RKO (cell line): ENCODE measurements at regions not wholly inside any gene's neighbourhood (a gene's known extent, or its start where the extent isn't known, plus 50 kb on each side); places are given as distances from the start of the nearest gene placed in this dataset.
"Not testable (repeated sequence)": the region's sequence is repeated elsewhere in the genome, so short reads cannot be mapped to it uniquely, and the experiment has no call there.

Experiments used
- DNase-seq: peaks from one replicate; pipeline ENCODE4 v3.0.0-alpha.2; 2016; ENCODE audit warnings: low spot score

DNA sequence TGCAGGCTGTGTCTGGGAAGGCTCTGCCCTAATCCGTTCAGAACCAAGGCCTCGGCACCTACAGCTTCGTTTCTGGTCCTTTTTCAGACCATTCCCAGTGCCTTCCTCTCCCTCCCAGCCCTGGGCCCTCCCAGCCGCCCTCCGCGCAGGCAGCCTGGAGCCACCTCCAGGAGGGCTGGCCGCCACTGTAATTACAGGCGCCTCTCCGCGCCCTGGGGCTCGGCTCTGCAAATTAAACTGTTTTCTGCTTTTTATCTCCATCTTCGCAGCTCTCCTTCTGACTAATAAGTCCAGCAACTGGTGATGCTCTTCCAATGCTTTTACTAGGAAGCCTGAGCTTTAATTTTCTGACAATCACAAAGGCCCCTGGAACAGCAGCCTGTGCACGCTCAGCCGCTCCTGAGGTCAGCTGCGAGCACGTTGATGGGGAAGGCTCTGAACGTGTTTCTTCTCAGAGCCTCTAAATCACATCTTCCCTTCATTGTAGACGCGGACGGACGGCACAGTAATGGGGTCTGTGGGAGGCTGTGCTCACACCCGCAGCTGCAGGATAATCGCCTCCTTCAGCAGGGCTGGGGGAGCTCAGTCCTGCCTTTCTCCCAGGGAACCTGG is 194.6 kb downstream of the DLL1 start:
- no peak for DNase-seq

- DNase-seq, result no peak
Measured at GRCh38 chr6:170095273-170095981, 195.5 kb downstream of the DLL1 start.

GRCh38 chr6:170094686-170095272 is 196.1 kb downstream of the DLL1 start:
- DNase-seq, result no peak

DNA sequence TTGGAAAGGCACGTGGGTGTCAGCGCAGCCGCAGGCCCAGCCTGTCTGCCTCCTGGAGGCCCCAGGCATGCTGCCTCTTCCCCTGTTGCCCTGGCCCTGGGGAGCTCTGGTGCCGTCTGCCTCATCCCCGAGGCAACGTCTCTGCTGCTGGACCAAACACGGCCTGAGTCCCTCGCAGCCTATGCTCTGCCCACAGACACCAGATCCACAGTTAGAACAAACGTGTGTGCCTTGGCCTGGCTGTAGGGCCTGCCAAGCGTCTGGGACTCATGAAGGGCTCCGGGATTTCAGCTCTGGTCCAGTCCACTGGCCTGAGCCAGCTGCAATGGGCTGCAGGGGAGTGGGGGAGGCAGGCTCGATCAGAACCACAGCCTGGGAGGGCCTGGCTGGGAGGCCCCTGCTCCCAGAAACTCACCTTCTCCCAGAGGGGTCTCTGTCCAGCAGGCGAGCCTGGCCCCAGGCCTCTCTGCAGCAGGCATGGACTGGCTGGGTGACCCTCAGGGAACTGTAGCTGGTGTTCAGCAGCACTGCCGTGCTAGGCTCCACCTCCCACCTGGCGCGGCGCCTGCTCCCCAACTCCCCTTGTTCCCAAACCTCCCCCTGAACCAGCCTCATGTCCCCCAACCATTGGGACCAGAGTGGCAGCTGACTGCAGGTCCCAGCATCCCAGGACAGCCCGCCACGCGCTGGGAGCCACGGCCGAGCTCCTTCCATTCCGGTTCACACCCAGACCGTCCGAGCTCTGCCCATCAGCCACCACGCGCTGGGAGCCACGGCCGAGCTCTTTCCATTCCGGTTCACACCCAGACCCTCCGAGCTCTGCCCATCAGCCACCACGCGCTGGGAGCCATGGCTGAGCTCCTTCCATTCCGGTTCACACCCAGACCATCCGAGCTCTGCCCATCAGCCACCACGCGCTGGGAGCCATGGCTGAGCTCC is 197.0 kb downstream of the DLL1 start:
- DNase-seq, result no peak

DNA sequence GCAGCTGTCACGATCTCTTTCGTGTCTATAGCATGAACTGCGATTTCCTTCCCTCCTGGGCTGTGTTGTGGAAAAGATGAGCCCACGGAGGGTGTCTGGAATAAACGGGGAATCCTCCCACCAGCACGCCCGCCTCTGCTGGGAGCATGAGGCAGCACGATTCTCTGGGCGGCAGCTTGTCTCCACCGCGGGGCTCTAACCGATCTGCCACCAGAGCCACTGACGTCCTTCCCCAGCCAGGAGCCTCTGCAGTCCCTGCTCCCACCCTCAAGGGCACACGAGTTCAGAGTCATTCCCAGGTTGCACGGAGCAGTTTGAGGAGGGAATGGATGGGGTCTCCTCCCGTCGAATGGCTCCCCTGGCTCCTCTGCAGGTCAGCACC is 197.6 kb downstream of the DLL1 start:
- no peak for DNase-seq

DNA sequence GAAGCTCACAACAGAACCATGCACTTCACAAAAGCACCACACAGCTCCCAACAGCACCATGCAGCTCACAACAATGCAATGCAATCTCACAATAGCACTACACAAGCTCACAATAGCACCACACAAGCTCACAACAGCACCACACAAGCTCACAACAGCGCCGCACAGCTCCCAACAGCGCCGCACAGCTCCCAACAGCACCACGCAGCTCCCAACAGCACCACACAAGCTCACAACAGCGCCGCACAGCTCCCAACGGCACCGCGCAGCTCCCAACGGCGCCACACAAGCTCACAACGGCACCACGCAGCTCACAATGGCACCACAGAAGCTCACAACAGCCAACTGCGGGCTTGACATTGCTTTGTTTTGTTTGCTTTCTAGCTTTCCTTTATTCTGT is 198.1 kb downstream of the DLL1 start:
- no peak for DNase-seq

DNA sequence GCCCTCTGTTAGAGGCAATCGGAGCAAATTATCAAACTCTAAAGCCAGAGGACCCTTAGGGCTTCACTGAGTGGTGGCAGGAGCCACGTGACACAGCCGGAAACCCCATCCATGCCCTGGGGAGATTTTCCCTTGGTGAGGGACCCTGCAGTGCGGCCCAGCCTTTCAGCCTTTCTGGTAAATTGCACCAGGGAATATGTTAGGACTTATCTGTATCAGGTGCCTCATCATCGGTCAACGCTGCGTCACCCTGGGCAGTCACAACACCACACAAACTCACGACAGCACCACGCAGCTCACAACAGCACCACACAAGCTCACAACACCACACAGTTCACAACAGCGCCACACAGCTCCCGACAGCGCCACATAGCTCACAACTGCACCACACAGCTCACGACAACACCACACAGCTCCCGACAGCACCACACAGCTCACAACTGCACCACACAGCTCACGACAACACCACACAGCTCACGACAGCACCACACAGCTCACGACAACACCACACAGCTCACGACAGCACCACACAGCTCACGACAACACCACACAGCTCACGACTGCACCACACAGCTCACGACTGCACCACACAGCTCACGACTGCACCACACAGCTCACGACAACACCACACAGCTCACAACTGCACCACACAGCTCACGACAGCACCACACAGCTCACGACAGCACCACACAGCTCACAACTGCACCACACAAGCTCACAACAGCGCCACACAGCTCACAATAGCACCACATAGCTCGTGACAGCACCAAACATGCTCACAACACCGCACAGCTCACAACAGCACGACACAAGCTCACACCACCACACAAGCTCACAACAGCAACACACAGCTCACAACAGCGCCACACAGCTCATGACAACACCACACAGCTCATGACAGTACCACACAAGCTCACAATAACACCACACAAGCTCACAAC is 199.0 kb downstream of the DLL1 start:
- DNase-seq, result no peak

DNA sequence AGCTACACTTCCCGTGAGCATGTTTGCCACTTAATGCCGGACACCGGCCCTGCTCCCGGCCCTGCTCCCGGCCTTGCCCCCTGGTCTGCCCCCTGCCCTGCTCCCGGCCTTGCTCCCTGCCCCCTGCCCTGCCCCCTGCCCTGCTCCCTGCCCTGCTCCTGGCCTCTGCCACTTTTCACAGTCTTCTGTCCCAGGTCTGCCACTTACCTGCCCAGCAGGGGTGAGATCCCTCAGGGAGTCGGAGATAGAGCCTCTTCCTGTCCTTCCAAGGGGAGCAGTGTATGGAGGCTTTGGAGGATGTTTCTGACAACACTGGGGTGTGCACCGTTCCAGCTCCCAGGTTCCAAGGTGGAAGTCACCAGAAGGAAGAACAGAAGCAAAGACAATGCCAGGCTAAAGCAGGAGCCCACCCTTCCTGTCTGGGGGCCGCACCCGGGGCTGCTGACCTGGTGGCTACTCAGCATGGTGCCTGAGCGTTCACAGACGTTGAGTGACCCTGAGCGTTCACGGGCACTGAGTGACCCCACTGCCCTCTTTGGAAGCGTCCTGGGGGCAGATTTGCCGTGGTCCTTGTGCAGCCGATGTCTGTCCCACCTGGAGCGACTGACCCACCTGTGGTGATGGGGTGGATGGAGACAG is 199.8 kb downstream of the DLL1 start:
- DNase-seq, result no peak

DNA sequence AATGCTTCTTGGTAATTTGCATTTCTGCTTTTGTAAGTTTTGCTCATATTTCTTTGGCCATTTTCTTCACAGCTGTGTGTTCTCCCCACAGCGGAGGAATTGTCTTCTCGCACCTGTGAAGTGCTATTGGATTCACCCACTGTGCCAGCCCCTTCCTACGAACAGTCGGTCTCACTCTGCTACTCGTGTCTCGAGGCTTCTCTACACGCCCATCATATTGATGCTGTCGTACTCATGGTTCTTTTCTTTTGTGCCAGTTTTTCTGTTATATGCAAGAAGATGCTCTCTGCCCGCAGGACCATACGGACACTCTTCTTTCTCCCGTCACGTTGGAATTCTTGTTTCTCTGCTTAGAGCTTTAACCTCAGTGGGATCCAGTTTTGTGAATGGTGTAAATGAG is 200.3 kb downstream of the DLL1 start:
- no peak for DNase-seq

DNA sequence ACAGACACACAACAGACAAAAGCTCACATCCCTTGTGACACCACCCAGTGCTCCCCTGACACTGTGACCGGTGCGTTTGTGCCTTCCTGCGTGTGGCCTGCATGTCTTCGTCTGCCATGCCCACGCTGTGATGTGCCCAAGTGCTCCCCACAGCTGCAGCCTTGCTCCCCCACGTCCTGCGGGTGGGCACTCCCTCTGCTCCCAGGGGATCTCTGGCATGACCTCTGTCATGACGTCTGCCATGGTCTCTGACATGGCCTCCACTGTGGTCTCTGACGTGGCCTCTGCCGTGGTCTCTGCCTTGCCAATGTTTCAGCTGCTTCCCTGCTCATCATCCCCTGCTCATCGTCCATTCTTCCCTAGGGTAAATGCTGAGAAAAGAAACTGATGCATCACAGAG is 200.9 kb downstream of the DLL1 start:
- no peak for DNase-seq

DNA sequence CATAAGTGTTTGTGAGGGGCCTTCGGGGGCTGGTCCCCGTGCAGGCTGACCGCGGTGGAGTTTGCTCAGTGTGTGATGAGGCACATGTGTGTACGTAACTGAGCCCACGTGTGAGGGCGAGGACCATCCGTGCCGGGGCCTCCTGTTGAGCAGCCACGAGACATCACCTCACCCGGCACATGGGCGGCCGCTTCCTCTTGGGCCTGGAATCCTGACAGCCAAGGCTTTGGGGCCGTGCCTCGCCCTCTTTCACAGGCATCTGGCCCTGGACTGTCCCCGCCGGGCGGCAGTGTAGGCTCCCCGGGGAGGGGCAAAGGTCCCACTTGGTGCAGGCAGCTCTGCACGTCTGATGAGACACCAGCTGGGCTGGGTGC is 202.3 kb downstream of the DLL1 start:
- no peak for DNase-seq

GRCh38 chr6:170087941-170088581 is 202.8 kb downstream of the DLL1 start:
- DNase-seq, result no peak

- DNase-seq, result not testable (repeated sequence)
Measured at GRCh38 chr6:170087421-170087780, 203.5 kb downstream of the DLL1 start.

DNA sequence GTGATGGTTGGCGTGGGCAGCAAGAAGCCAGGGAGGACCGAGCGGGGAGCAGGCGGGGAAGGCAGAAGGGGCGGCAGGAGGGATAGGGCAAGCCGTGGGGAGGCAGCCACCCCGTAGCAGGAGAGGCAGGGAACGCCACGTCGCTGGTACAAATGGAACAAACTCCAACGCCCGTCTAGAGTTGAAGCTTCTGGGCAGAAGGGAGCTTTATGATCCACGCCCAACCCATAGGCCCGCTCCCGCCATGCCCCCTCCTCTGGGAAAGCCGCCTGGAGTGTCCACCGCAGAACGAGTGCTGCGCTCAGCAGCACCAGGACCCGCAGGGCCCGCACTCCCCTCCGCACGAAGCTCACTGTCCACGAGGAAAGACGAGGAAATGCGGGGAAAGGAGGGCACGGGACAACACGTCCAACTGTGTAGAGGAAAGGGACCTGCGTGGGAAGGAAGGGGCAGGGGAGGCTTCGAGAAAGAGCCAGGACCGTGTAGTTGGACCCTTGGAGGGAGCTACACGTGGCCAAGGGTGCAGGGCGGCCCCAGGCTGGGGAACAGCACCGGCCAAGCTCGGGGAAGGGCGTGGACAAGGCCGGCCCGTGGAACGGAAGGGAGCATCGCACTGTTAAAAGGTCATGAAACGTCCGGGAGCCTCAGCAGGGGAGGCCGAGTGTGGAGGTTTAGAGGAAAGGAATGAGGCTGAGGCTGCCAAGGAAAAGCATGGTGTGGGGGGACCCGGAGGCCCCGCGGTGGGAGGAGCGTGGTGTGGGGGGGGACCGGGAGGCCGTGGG is 204.0 kb downstream of the DLL1 start:
- DNase-seq, result no peak

DNA sequence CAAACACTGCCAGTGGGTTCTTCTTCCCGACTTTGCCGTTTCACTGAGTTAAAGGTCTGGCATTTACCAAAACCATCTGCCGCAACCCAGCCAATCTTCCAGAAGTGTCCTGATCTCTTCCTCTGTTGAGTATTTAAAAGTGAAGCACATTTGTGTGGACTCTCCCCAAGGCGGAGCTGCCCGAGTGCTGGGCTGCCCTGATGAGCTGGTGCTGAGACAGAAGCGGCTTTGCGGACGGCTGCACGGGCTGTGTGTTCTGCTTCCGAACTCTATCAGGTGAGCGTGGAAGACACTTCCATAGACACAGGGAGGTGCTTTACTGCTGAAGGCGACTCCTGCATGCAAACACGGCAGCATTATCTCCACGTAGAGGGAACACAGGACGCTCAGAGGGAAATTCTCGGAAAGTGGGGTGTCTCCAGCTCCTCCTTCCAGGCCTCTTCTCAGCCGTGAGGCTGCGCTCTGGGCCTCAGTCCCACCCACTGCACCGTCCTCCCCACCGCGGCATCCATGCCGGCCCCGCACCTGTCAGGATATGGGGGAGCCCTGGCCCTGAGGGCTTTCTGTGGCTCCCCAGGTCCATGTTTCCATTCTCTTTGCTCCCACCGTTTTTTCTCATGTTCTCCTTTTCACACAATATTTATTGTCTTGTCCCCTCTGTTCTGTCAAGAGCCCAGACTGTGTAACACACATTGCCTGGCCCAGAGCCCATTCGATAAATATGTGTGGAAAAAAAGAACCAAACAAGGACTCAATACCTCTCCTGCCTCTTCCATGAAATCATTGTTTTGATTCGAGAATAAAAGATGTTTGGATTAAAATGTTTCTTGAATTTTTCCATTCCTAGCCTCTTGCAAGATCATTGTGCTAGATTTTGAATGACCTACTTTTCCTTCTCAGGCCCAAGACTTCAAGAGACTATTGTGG is 205.1 kb downstream of the DLL1 start:
- DNase-seq, result no peak

DNA sequence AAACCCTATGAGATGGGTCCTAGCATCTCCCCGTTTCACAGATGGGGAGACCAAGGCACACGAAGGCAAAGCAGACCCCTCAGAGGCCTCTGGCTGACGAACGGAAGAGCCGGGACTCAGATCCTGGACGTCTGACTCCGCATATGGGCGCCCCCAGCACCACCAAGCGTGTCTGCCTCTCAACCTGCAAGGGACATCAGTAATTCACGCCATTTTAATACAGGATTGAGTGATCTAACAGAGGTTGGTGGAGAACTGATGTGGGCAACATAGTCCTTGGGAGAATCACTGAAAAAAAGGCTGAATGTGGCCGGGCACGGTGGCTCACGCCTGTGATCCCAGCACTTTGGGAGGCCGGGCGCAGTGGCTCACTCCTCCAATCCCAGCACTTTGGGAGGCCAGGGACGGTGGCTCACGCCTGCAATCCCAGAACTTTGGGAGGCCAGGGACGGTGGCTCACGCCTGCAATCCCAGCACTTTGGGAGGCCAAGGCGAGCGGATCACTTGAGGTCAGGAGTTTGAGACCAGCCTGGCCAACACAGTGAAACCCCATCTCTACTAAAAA is 206.6 kb downstream of the DLL1 start:
- no peak for DNase-seq

- no peak for DNase-seq
Measured at GRCh38 chr6:170083236-170084051, 207.4 kb downstream of the DLL1 start.
